GM18499 (cell line): ENCODE measurements at regions not wholly inside any gene's neighbourhood (a gene's known extent, or its start where the extent isn't known, plus 50 kb on each side); places are given as distances from the start of the nearest gene placed in this dataset.
"Not testable (repeated sequence)": the region's sequence is repeated elsewhere in the genome, so short reads cannot be mapped to it uniquely, and the experiment has no call there.

ENCODE experiments used
- ATAC-seq: cut with Tn5 transposase; IDR thresholded peaks from one replicate; pipeline ENCODE4 v1.9.1; 2021; ENCODE audit warnings: moderate number of reproducible peaks; ENCODE audit not compliant: insufficient read depth, unreplicated experiment

GRCh38 chr17:71585540-71585939 lies 535.3 kb upstream of the SOX9 start:
- ATAC-seq: no peak

DNA sequence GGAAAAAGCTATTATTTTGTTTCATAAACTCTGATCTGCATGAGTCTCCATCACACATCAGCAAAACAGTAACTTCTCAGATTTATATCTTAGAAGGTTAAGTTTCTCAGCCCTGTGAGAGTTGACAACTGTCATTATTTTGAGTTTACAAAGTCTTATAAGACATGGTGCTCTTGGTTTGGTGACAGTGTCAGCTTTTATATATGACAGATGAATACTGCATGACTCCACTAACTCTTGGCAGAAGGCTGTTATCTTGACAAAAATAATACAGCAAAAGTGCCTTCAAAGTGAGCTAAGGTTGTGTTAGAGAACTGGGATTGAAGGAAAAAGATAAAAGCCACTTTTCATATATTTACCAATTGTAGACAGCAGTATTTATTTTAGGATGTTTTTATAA lies 528.4 kb upstream of the SOX9 start:
- no peak for ATAC-seq

DNA sequence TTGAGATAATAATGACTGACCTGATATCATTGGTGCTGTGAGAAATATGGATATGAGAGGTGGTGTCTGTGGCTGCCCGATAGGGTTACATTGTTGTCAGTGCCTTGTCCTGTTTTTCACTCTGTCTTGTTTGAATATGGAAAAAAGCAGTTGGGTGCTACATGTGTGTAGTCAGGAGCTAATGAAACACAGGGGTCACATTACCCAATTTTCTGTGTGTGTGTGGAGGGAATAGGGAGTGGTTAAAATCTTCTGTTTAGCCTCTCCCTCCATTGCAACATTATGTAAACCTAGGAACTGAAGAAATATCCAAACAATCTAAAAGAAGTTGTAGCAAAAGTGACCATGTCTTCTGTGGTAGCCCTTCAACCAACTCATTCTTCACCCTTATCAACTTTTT lies 527.7 kb upstream of the SOX9 start:
- no peak for ATAC-seq

GRCh38 chr17:71599583-71599982 lies 521.2 kb upstream of the SOX9 start:
- ATAC-seq: not testable (repeated sequence)

GRCh38 chr17:71600137-71600789 lies 520.6 kb upstream of the SOX9 start:
- no peak for ATAC-seq

DNA sequence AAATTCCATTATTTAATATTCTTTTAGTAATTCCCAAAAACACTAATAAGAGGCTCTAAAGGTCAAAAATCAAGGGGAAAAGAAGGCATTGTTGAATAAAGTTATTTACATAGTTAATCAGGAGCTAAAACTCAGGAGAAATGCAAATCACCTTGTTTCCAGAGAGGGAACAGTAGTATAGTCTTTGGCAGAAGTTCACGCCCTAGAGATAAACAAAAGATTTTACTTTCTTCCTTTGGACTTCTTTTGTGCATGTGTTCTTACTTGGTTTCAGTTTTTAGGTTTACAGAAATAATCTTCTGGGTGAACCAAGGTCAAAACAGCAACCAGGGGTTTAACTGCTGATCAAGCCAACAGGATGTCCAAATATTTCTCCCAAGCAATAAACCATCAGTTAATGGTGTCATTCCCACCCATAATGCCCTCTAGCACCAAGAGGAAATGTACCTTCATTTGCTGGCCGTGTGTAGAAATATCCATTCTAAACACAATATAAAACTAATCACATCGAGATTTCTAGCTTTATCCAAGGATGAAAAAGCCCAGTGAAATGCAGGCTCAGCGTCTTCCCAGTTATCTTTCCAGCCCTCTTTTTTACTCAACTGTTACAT lies 518.8 kb upstream of the SOX9 start:
- ATAC-seq: no peak

DNA sequence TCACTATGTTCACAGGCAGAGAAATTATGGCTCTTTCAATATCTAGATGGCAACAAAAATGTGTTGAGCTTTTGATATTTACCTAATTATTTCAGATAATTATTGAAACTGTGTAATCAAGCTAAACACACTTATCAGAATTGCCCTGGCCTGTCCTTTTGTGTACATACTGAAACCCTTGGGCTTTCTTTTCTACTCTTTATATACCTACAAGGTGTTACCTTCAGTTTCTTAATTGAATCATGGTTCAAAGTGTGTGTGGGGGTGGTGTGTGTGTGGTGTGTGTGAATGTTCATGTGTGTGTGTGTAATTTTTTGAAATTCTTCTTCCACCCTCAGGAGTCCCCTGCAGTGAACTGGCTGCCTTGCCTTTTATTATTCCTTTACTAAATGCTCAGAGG lies 506.8 kb upstream of the SOX9 start:
- ATAC-seq: no peak

- ATAC-seq: no peak
Measured at GRCh38 chr17:71615820-71616219, 505.0 kb upstream of the SOX9 start.

DNA sequence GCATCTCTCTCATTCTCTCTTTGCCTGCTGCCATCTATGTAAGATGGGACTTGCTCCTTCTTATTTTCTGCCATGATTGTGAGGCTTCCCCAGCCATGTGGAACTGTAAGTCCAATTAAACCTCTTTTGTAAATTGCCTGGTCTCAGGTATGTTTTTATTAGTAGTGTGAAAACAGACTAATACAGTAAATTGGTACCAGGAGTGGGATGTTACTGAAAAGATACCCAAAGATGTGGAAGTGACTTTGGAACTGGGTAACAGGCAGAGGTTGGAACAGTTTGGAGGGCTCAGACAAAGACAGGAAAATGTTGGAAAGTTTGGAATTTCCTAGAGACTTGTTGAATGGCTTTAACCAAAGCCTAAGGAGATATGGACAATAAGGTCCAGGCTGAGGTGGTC lies 503.1 kb upstream of the SOX9 start:
- not testable (repeated sequence) for ATAC-seq

DNA sequence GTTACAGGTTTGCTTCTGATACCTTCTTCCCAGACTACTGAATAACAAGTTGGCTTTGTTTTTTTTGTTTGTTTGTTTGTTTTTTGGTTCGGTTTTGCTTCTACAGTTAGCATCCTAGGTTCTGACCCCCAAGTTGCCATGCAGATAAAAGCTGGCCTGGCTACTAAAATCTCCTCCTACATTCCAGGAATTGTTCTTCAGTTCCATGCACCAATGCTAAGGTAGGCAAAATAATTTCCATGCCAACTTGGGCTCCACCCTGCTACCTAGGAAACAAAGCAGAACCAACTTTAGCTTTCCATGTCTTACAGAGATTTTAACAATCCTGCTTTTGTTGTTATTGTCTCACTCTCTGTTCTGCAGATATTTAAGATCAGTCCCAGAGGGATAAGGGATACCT lies 495.5 kb upstream of the SOX9 start:
- no peak for ATAC-seq

- ATAC-seq: no peak
Measured at GRCh38 chr17:71628306-71628705, 492.5 kb upstream of the SOX9 start.

DNA sequence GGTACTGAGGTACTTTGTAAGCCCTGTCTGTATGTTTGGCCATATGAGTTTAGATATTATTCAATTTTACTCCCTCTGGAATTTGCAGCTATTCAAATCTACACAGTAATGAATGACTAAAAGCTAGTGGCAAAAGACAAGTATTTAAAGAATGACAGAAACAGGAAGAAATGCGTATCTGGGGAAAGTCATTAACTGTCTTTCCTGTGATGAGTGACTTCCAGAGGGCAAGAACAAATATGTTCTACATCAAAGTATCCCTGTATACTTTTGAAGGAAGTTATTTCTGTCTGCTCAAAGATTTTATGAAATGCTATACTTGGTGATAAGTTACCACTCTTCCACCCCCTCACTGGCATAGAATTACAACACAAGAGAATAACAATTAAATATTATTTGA lies 489.3 kb upstream of the SOX9 start:
- ATAC-seq: no peak

- no peak for ATAC-seq
Measured at GRCh38 chr17:71632328-71632727, 488.5 kb upstream of the SOX9 start.

- no peak for ATAC-seq
Measured at GRCh38 chr17:71633391-71633849, 487.4 kb upstream of the SOX9 start.

DNA sequence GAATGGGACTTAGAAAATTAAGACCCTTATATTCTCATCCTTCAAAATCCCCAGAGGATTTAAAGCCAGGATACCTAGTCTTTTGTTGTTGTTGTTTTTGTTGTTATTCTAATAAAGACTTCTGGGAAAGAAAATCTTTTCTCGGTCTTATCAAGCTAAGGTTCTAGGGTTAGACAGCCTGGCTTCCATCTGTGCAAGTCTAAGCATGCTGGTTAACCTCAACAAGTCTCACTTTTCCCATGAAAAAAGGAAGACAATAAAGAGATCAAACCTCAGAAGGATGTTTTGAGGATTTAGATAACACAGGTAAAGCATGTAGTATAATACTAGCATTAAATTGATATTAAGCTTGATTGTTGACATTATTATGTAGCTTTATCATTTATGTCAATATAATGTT lies 486.4 kb upstream of the SOX9 start:
- no peak for ATAC-seq

DNA sequence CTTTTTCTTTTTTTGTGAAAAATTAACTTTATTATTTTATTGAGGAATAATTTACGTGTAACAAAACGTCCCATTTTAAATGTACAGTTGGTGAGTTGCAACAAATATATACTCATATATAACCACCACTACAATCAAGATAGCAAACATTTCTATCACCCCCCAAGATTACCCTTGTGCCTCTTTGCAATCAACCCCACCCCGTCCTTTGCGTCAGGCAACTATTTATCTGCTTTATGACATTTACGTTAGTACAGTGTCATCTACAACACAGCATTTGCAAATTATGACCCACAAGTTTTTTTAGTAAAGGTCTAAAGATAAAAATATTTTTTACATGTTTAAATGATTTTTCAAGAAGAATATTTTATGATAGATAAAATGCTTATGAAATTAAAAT lies 485.6 kb upstream of the SOX9 start:
- no peak for ATAC-seq

DNA sequence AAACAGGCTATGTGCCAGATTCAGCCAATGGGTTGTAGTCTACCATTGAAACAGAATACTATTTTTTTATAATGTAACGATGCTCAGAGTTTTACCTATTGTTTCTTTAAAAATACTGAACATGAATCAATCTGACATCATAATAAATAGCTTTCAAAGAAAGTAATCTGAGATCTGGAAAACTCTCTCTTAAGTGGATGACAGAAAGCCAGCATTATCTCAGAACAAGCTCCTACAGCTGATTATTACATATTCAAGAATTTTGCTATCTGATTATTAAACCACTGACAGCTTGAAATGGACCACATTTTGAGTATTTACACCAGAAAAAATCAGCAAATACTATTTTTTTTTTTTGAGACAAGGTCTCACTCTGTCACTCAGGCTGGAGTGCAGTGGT lies 484.2 kb upstream of the SOX9 start:
- no peak for ATAC-seq

DNA sequence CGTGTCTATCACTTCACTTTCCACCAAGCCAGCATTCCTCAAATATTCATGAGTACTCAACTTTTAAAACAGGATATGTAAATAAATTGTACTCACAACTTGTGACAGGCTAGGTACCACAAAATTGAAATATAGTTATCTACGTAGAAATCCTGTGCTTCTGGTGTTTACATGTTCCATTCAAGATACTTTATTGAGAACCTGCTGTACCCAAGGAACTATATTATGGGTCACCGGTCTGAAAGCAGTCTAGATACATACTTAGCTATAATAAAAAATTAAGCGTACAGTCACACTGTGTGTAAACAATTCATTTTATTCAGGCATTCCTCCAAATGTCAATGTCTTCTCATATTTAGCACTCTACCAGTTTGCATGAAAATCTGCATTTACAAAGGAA lies 482.2 kb upstream of the SOX9 start:
- ATAC-seq: no peak

GRCh38 chr17:71639865-71640264 lies 481.0 kb upstream of the SOX9 start:
- no peak for ATAC-seq

- ATAC-seq: not testable (repeated sequence)
Measured at GRCh38 chr17:71646890-71647289, 473.9 kb upstream of the SOX9 start.

DNA sequence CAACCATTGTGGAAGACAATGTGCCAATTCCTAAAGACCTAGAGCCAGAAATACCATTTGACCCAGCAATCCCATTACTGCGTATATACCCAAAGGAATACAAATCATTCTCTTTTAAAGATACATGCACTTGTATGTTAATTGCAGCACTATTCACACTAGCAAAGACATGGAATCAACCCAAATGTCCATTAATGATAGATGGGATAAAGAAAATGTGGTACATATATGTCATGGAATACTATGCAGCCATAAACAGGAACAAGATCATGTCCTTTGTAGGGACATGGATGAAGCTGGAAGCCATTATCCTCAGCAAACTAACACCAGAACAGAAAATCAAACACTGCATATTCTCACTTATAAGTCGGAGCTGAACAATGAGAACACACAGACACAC lies 472.5 kb upstream of the SOX9 start:
- not testable (repeated sequence) for ATAC-seq

DNA sequence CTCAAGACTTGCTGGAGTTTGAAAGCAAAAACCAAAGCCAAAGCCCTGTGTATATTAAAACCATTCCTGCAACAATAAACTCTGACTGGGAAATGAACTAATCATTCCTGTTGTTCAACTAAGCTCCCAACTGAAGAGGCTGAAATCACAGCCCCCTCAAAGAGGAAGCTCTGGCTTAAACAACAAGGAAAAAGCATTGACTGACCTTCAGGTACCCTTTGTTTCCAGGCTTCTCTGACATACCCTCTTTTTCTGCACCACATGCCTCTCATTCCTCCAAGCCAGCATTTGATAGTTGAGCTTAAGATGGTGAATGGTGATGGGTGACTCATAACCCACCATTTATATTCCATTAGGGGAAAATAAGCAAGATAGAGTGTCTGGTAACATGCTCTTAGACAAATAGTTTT lies 470.9 kb upstream of the SOX9 start:
- no peak for ATAC-seq
